D341Med (cell line): ENCODE measurements at regions not wholly inside any gene's neighbourhood (a gene's known extent, or its start where the extent isn't known, plus 50 kb on each side); places are given as distances from the start of the nearest gene placed in this dataset.

Source experiments
- DNase-seq: peaks from one replicate; pipeline ENCODE4 v3.0.0; 2012; ENCODE audit warnings: low spot score

GRCh38 chr2:212945526-212945925 is 205.9 kb downstream of the IKZF2 start:
- no peak for DNase-seq

- no peak for DNase-seq
Measured at GRCh38 chr2:212943351-212943750, 208.1 kb downstream of the IKZF2 start.

GRCh38 chr2:212941361-212941760 is 210.1 kb downstream of the IKZF2 start:
- no peak for DNase-seq

- DNase-seq: peak; percentile 28
Measured at GRCh38 chr2:212940816-212941215, 210.6 kb downstream of the IKZF2 start.

GRCh38 chr2:212939777-212940531 is 211.5 kb downstream of the IKZF2 start:
- no peak for DNase-seq

- DNase-seq: no peak
Measured at GRCh38 chr2:212938144-212938793, 213.1 kb downstream of the IKZF2 start.

GRCh38 chr2:212936572-212936971 is 214.8 kb downstream of the IKZF2 start:
- no peak for DNase-seq

GRCh38 chr2:212935752-212936151 is 215.7 kb downstream of the IKZF2 start:
- no peak for DNase-seq

- DNase-seq: no peak
Measured at GRCh38 chr2:212931271-212931670, 220.1 kb downstream of the IKZF2 start.

- no peak for DNase-seq
Measured at GRCh38 chr2:212930556-212931260, 220.7 kb downstream of the IKZF2 start.

- no peak for DNase-seq
Measured at GRCh38 chr2:212929971-212930370, 221.4 kb downstream of the IKZF2 start.

- no peak for DNase-seq
Measured at GRCh38 chr2:212929116-212929515, 222.3 kb downstream of the IKZF2 start.

- DNase-seq: no peak
Measured at GRCh38 chr2:212928681-212929080, 222.7 kb downstream of the IKZF2 start.

GRCh38 chr2:212926940-212927339 is 224.5 kb downstream of the IKZF2 start:
- no peak for DNase-seq

GRCh38 chr2:212923393-212923792 is 228.0 kb downstream of the IKZF2 start:
- DNase-seq: no peak

GRCh38 chr2:212922701-212923100 is 228.7 kb downstream of the IKZF2 start:
- no peak for DNase-seq

GRCh38 chr2:212921711-212922110 is 229.7 kb downstream of the IKZF2 start:
- no peak for DNase-seq

- no peak for DNase-seq
Measured at GRCh38 chr2:212921061-212921460, 230.4 kb downstream of the IKZF2 start.

GRCh38 chr2:212919238-212919637 is 232.2 kb downstream of the IKZF2 start:
- no peak for DNase-seq

GRCh38 chr2:212918336-212918735 is 233.1 kb downstream of the IKZF2 start:
- DNase-seq: no peak

GRCh38 chr2:212915121-212915782 is 236.2 kb downstream of the IKZF2 start:
- DNase-seq: no peak

- DNase-seq: no peak
Measured at GRCh38 chr2:212914392-212914791, 237.0 kb downstream of the IKZF2 start.
